HepG2 (cell line): ENCODE measurements at regions not wholly inside any gene's neighbourhood (a gene's known extent, or its start where the extent isn't known, plus 50 kb on each side); places are given as distances from the start of the nearest gene placed in this dataset.

Source experiments
- ATAC-seq: fragments of 200-7000 bp; cut with Tn5 transposase; 3 replicates; pipeline ENCODE4 v1.9.1; 2020; ENCODE audit warnings: mild to moderate bottlenecking, moderate library complexity
- BruUV-seq: library from RNA; stranded (reverse); fragments of 400-500 nt; replicated peaks from 2 replicates; lab custom pipeline; 2021; lab: Mats Ljungman, UMichigan
- CTCF ChIA-PET: fragments of 300-600 bp; formaldehyde crosslinking; extraction: SDS; loops from one replicate; lab custom pipeline; 2021; ENCODE audit warnings: low total read pairs, inconsistent platforms, low intra/inter-chr PET ratio; lab: Yijun Ruan, JAX
- POLR2A ChIA-PET: fragments of 350-600 bp; sonication (Branson Sonifier 250); formaldehyde crosslinking; loops from one replicate; lab custom pipeline; 2020; ENCODE audit warnings: antibody characterized with exemption, inconsistent platforms; lab: Yijun Ruan, JAX
- DNase-seq: peaks from one replicate; pipeline ENCODE4 v3.0.0-alpha.2; 2015; ENCODE audit warnings: low spot score
- FAIRE-seq: peaks from 3 replicates; lab custom pipeline; 2011; peaks lifted over from hg19 to GRCh38; lab: Jason Lieb, UNC
- H2AFZ ChIP-seq: one replicate; pipeline ENCODE4 v1.6.1; 2011; ENCODE audit warnings: low read length, inconsistent platforms
- H3K27ac ChIP-seq: fragments of 300-600 bp; 3 replicates; pipeline ENCODE4 v1.8.0; 2011; ENCODE audit warnings: mixed run types, mild to moderate bottlenecking, mixed read lengths, low read length, inconsistent platforms; ENCODE audit not compliant: insufficient read depth; ENCODE audit errors: extremely low read length
- H3K27me3 ChIP-seq, 2 experiments: fragments of 200-600 bp in 1 of 2; 2 replicates in 1 of 2; 3 replicates in 1 of 2; pipeline versions ENCODE4 v1.6.0 to v1.8.0; 2011; ENCODE audit warnings: low read length in 2 of 2, mild to moderate bottlenecking in 2 of 2, moderate library complexity in 2 of 2, inconsistent platforms in 1 of 2; ENCODE audit not compliant: insufficient read depth in 2 of 2, control insufficient read depth in 1 of 2
- H3K36me3 ChIP-seq, 2 experiments: fragments of 200-600 bp in 1 of 2; replicated peaks in 1 of 2; 2 replicates in 1 of 2; 3 replicates in 1 of 2; pipeline versions ENCODE4 v1.5.1 to v1.8.0; 2011; ENCODE audit warnings: low read length in 2 of 2, inconsistent platforms in 1 of 2; ENCODE audit not compliant: insufficient read depth in 2 of 2, control insufficient read depth in 1 of 2
- H3K4me1 ChIP-seq: 2 replicates; pipeline ENCODE4 v1.5.1; 2012; ENCODE audit warnings: low read length, inconsistent platforms; ENCODE audit not compliant: insufficient read depth
- H3K4me2 ChIP-seq: 2 replicates; pipeline ENCODE4 v1.6.0; 2011; ENCODE audit warnings: low read depth, low read length, inconsistent platforms
- H3K4me3 ChIP-seq, 3 experiments: fragments of 200-600 bp in 1 of 3; sonication (generic), shearing (Covaris generic) in 1 of 3; replicated peaks in 1 of 3; 2 replicates each; pipeline ENCODE4 v1.5.1; 2011 to 2016; ENCODE audit warnings: low read length in 3 of 3, inconsistent platforms in 2 of 3, low read depth in 2 of 3, mild to moderate bottlenecking in 2 of 3, control low read depth in 1 of 3, mixed read lengths in 1 of 3; ENCODE audit not compliant: insufficient read depth in 1 of 3
- H3K79me2 ChIP-seq: one replicate; pipeline ENCODE4 v1.6.1; 2011; ENCODE audit warnings: low read length, inconsistent platforms; ENCODE audit not compliant: insufficient read depth
- H3K9ac ChIP-seq: 2 replicates; pipeline ENCODE4 v1.6.0; 2011; ENCODE audit warnings: mild to moderate bottlenecking, low read depth, low read length, inconsistent platforms; ENCODE audit not compliant: insufficient read depth
- H3K9me3 ChIP-seq: 2 replicates; pipeline ENCODE4 v1.5.1; 2012; ENCODE audit warnings: mild to moderate bottlenecking, low read length
- H4K20me1 ChIP-seq: 2 replicates; pipeline ENCODE4 v1.6.0; 2011; ENCODE audit warnings: inconsistent platforms, mild to moderate bottlenecking, low read length, moderate library complexity; ENCODE audit not compliant: insufficient read depth
- CEBPB ChIP-seq: IDR thresholded peaks from 2 replicates; pipeline ENCODE4 v1.6.1; 2011; ENCODE audit warnings: low read depth, low read length, improper control_type of control experiment, borderline replicate concordance
- MAFF ChIP-seq: IDR thresholded peaks from 2 replicates; pipeline ENCODE4 v1.6.1; 2011; ENCODE audit warnings: low read depth, low read length, improper control_type of control experiment
- MAFK ChIP-seq, 2 experiments: IDR thresholded peaks in 1 of 2; conservative IDR thresholded peaks in 1 of 2; 2 replicates each; pipeline ENCODE4 v1.6.1; 2011; ENCODE audit warnings: improper control_type of control experiment in 2 of 2, low read length in 2 of 2
- NFE2L1 ChIP-seq: sonication (generic); formaldehyde crosslinking; IDR thresholded peaks from 2 replicates; pipeline ENCODE4 v1.4.0; 2020; ENCODE audit warnings: missing genetic modification reagents, mild to moderate bottlenecking, borderline replicate concordance
- SMAD3 ChIP-seq: sonication (generic); formaldehyde crosslinking; IDR thresholded peaks from 2 replicates; pipeline ENCODE4 v1.4.0; 2020; ENCODE audit warnings: missing genetic modification reagents
- WGBS: methylation state at CpG from one replicate; pipeline ENCODE4 v1.1.6; 2017; ENCODE audit warnings: low lambda C conversion rate; 5-methylcytosine and 5-hydroxymethylcytosine counted together
- in situ Hi-C: cut with HindIII; loops from 2 replicates; pipeline ENCODE4 v1.10.0; 2017; ENCODE audit warnings: low pct_unique_long_range_greater_than_20kb; ENCODE audit not compliant: extremely low pct_ligation_motif_present
- intact Hi-C: fragments of 100-400 bp; cut with micrococcal nuclease; formaldehyde crosslinking; loops from one replicate; pipeline ENCODE4 v1.10.0; 2022; ENCODE audit not compliant: unreplicated experiment
- TF ChIP-seq, protein P1 (sequence below): IDR thresholded peaks from 2 replicates; pipeline ENCODE4 v1.6.1; 2018; ENCODE audit warnings: missing genetic modification reagents, mild to moderate bottlenecking, missing compliant biosample characterization

DNA sequence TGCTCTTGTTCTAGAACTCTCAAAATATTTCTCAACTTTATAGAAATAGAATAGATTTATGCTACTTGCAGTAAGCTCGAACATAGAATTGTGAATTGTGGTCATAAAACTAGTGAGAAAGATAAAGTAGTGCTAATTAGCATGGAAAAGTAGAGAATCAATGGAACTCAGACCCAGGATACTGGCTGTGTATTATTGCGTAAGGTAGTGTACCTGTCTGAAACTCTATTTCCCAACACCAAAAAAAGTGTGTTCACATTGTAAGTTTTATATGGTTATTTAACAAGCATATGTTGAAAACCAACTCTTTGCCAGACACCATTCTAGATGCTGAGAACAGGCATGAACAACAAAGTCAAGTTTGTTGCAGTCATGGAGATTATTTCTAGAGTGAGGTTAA, 720.5 kb upstream of the ATXN7L3B start:
- ChIA-PET CTCF (no interaction called here), POLR2A (no interaction called here)
- intact Hi-C loops (no loop called here), in situ Hi-C loops (no loop called here)
- Histone ChIP-seq H3K27me3 (no peaks in the 10 kb centered on the region), H3K4me1 (no peaks in the 10 kb centered on the region), H3K27ac (no peak overlapping the region), H3K9me3 (peaks cover 87% of the 10 kb centered on the region), H3K79me2 (no peaks in the 10 kb centered on the region), H3K36me3 (no peaks in the 10 kb centered on the region), H3K4me2 (no peak overlapping the region), H3K9ac (no peak overlapping the region), H4K20me1 (no peaks in the 10 kb centered on the region), H2AFZ (no peak overlapping the region), H3K4me3 (no peak overlapping the region)
- TF ChIP-seq SMAD3 (CRISPR knock-in tag) (no peak), CEBPB (peak; percentile 78)
- TF ChIP-seq, protein P1, sequence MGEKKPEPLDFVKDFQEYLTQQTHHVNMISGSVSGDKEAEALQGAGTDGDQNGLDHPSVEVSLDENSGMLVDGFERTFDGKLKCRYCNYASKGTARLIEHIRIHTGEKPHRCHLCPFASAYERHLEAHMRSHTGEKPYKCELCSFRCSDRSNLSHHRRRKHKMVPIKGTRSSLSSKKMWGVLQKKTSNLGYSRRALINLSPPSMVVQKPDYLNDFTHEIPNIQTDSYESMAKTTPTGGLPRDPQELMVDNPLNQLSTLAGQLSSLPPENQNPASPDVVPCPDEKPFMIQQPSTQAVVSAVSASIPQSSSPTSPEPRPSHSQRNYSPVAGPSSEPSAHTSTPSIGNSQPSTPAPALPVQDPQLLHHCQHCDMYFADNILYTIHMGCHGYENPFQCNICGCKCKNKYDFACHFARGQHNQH (CRISPR knock-in tag): no peak
- FAIRE-seq (no peak), DNase-seq (no peak), ATAC-seq (no peak)
- BruUV-seq: no TSS peak
- 43% methylated on average over 2 of the region's 2 CpGs for WGBS

DNA sequence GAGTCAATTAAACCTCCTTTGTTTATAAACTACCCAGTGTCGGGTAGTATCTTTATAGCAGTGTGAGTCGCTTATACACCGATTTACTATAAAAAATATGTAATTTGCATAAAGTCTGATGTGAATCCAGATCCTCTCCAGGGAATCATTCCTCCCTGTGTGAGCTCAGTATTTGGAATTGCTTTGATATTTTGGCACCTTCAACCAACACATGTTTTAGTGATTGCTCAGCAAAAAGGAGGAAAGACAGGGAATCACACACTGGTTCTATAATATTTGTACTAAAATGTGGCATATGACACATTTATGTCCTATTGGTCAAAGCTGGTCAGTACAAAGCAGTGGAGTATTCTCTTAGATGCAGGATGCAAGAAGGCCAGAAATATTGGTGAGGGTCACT, 703.9 kb upstream of the ATXN7L3B start:
- TF ChIP-seq MAFK (conservative IDR thresholded peaks at IDR 0.05 in 1 of 2, IDR thresholded peaks at IDR 0.05 in 1 of 2; ENCODE audit: low read length in 2 of 2): peak; percentile 35 to 67; a peak in 3 of 4 replicates
- peak; percentile 49 for TF ChIP-seq MAFF
- no peak for TF ChIP-seq NFE2L1 (CRISPR knock-in tag)
- ATAC-seq (no peak), FAIRE-seq (no peak), DNase-seq (no peak)
- no peaks in the 10 kb centered on the region for H4K20me1 ChIP-seq
- intact Hi-C loops: no loop called here
- ChIA-PET POLR2A (no interaction called here), CTCF (no interaction called here)
- peaks cover 50% of the 10 kb centered on the region for H3K9me3 ChIP-seq
- H3K27ac ChIP-seq: no peak overlapping the region
- H3K4me2 ChIP-seq: no peak overlapping the region
- no peaks in the 10 kb centered on the region for H3K79me2 ChIP-seq
- no peaks in the 10 kb centered on the region for H3K36me3 ChIP-seq
- no peaks in the 10 kb centered on the region; a peak in 1 of 5 replicates for H3K27me3 ChIP-seq
- 0% methylated on average over 3 of the region's 3 CpGs for WGBS
- H2AFZ ChIP-seq: no peak overlapping the region
- BruUV-seq: no TSS peak
- no peak overlapping the region for H3K4me3 ChIP-seq
- in situ Hi-C loops: no loop called here
- H3K9ac ChIP-seq: no peak overlapping the region
- no peaks in the 10 kb centered on the region for H3K4me1 ChIP-seq
